Tibial nerve (tissue), 4 donors: ENCODE measurements at regions not wholly inside any gene's neighbourhood (a gene's known extent, or its start where the extent isn't known, plus 50 kb on each side); places are given as distances from the start of the nearest gene placed in this dataset.

ENCODE experiments used
- CTCF ChIP-seq, 5 experiments: fragments of 200-600 bp in 3 of 5; fragments of 450-650 bp in 2 of 5; sonication (generic) in 3 of 5; IDR thresholded peaks; one replicate each; pipeline ENCODE4 v1.5.1; 2016 to 2019; ENCODE audit warnings: antibody characterized with exemption in 5 of 5, mild to moderate bottlenecking in 3 of 5, moderate library complexity in 2 of 5
- EP300 ChIP-seq, 2 donors: sonication (generic); formaldehyde crosslinking; IDR thresholded peaks; one replicate each; pipeline ENCODE4 v1.6.1; 2017; ENCODE audit warnings: antibody characterized with exemption in 2 of 2, mild to moderate bottlenecking in 1 of 2
- POLR2A ChIP-seq, 2 donors: fragments of 450-650 bp; IDR thresholded peaks; one replicate each; pipeline ENCODE4 v1.6.1; 2017; ENCODE audit warnings: antibody characterized with exemption in 2 of 2, mild to moderate bottlenecking in 2 of 2, moderate library complexity in 2 of 2

- no peak for TF ChIP-seq POLR2A (IDR thresholded peaks at IDR 0.05)
- TF ChIP-seq CTCF (IDR thresholded peaks at IDR 0.05): no peak
- no peak for TF ChIP-seq EP300 (IDR thresholded peaks at IDR 0.05)
These were observed 86.6 kb upstream of the FRMD6 start for GRCh38 chr14:51564986-51565604.
